ENCODE measurements at regions not wholly inside any gene's neighbourhood (a gene's known extent, or its start where the extent isn't known, plus 50 kb on each side); places are given as distances from the start of the nearest gene placed in this dataset.

GRCh38 chr13:22402682-22403081 lies 731.8 kb downstream of the FGF9 start:
- no peaks in the 10 kb centered on the region for H3K27me3 ChIP-seq (replicated peaks; ENCODE audit: insufficient read depth)

DNA sequence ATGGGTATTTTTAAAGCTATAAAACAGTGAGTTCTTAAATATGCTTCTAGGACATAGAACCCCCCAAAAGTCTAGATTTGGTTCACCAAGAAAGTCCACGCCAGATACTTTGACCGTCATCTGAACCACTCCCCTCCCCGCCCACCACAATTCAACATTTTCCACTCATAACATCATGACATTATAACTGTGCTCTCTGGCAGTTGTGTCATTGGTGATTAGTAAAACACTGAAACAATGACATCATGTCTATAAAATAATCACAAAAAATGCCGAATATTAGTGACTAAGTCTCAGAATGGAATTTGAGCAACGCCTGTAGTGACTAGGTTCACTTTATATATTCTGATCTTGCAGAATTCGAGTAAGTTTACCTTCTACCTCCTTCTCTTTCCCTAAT lies 732.3 kb downstream of the FGF9 start:
- Histone ChIP-seq H3K27me3 (replicated peaks; ENCODE audit: insufficient read depth) (no peaks in the 10 kb centered on the region), H3K36me3 (no peaks in the 10 kb centered on the region), H3K4me3 (no peak overlapping the region), H3K27ac (no peak overlapping the region), H3K9me3 (no peaks in the 10 kb centered on the region), H3K4me1 (ENCODE audit: control insufficient read depth in 1 of 2, low read depth in 2 of 2) (no peaks in the 10 kb centered on the region)
- ATAC-seq (ENCODE audit: insufficient number of reproducible peaks, low FRiP score, low read depth) (no peak), DNase-seq (ENCODE audit: low spot score) (no peak)
- TF ChIP-seq, protein P1, sequence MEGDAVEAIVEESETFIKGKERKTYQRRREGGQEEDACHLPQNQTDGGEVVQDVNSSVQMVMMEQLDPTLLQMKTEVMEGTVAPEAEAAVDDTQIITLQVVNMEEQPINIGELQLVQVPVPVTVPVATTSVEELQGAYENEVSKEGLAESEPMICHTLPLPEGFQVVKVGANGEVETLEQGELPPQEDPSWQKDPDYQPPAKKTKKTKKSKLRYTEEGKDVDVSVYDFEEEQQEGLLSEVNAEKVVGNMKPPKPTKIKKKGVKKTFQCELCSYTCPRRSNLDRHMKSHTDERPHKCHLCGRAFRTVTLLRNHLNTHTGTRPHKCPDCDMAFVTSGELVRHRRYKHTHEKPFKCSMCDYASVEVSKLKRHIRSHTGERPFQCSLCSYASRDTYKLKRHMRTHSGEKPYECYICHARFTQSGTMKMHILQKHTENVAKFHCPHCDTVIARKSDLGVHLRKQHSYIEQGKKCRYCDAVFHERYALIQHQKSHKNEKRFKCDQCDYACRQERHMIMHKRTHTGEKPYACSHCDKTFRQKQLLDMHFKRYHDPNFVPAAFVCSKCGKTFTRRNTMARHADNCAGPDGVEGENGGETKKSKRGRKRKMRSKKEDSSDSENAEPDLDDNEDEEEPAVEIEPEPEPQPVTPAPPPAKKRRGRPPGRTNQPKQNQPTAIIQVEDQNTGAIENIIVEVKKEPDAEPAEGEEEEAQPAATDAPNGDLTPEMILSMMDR (IDR thresholded peaks at IDR 0.05): no peak

More at GRCh38 chr13:22402682-22403081, 731.8 kb downstream of the FGF9 start:
- H3K9me3 ChIP-seq: no peaks in the 10 kb centered on the region
- H3K4me1 ChIP-seq (ENCODE audit: control insufficient read depth in 1 of 2, low read depth in 2 of 2): no peaks in the 10 kb centered on the region
- DNase-seq (ENCODE audit: low spot score) (no peak), ATAC-seq (ENCODE audit: insufficient number of reproducible peaks, low FRiP score, low read depth) (no peak)
- no peaks in the 10 kb centered on the region for H3K36me3 ChIP-seq
- no peak overlapping the region for H3K4me3 ChIP-seq
- H3K27ac ChIP-seq: no peak overlapping the region
- TF ChIP-seq, protein P1 (IDR thresholded peaks at IDR 0.05): no peak

GRCh38 chr13:22405891-22406290 lies 735.0 kb downstream of the FGF9 start:
- ATAC-seq (ENCODE audit: insufficient number of reproducible peaks, low FRiP score, low read depth): no peak
- H3K27me3 ChIP-seq (replicated peaks; ENCODE audit: insufficient read depth): no peaks in the 10 kb centered on the region
- no peak overlapping the region for H3K27ac ChIP-seq
- no peaks in the 10 kb centered on the region for H3K9me3 ChIP-seq
- H3K4me1 ChIP-seq (ENCODE audit: control insufficient read depth in 1 of 2, low read depth in 2 of 2): no peaks in the 10 kb centered on the region
- H3K36me3 ChIP-seq: no peaks in the 10 kb centered on the region
- TF ChIP-seq, protein P1 (IDR thresholded peaks at IDR 0.05): no peak
- no peak overlapping the region for H3K4me3 ChIP-seq
- DNase-seq (ENCODE audit: low spot score): no peak

DNA sequence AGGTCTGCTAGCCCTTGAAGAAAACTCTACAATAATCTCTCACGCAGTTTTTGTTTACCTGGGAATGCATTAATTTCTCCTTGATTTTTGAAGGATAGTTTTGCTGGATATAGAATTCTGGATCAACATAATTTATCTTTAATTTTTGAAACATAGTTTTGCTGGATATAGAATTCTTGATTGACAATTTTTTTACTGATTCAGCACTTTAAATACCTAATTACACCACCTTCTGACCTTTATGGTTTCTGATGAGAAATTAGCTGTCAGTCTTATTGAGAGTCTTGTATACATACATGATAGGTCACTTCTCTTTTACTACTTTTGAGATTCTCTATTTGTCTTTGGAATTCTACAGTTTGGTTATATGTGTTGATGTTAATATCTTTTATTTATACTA lies 741.6 kb downstream of the FGF9 start:
- TF ChIP-seq, protein P1 (IDR thresholded peaks at IDR 0.05): no peak
- Histone ChIP-seq H3K27ac (no peak overlapping the region), H3K4me3 (no peak overlapping the region), H3K36me3 (no peaks in the 10 kb centered on the region), H3K27me3 (replicated peaks; ENCODE audit: insufficient read depth) (no peaks in the 10 kb centered on the region), H3K9me3 (peaks cover 16% of the 10 kb centered on the region), H3K4me1 (ENCODE audit: control insufficient read depth in 1 of 2, low read depth in 2 of 2) (no peaks in the 10 kb centered on the region)
- DNase-seq (ENCODE audit: low spot score): no peak
- ATAC-seq (ENCODE audit: insufficient number of reproducible peaks, low FRiP score, low read depth): no peak

GRCh38 chr13:22422023-22422422 lies 751.1 kb downstream of the FGF9 start:
- ATAC-seq (ENCODE audit: insufficient number of reproducible peaks, low FRiP score, low read depth): no peak
- Histone ChIP-seq H3K4me3 (no peak overlapping the region), H3K9me3 (no peaks in the 10 kb centered on the region), H3K27me3 (replicated peaks; ENCODE audit: insufficient read depth) (no peaks in the 10 kb centered on the region), H3K4me1 (ENCODE audit: control insufficient read depth in 1 of 2, low read depth in 2 of 2) (no peaks in the 10 kb centered on the region), H3K36me3 (no peaks in the 10 kb centered on the region), H3K27ac (no peak overlapping the region)
- TF ChIP-seq, protein P1 (IDR thresholded peaks at IDR 0.05): no peak
- no peak for DNase-seq (ENCODE audit: low spot score)
